ENCODE measurements at regions not wholly inside any gene's neighbourhood (a gene's known extent, or its start where the extent isn't known, plus 50 kb on each side); places are given as distances from the start of the nearest gene placed in this dataset.

- in situ Hi-C loops (cut with HindIII; ENCODE audit: low pct_unique_long_range_greater_than_20kb, low sequenced_read_pairs) (no loop called here), intact Hi-C loops (cut with micrococcal nuclease; ENCODE audit: unreplicated experiment) (no loop called here)
- TF ChIP-seq, protein P1, sequence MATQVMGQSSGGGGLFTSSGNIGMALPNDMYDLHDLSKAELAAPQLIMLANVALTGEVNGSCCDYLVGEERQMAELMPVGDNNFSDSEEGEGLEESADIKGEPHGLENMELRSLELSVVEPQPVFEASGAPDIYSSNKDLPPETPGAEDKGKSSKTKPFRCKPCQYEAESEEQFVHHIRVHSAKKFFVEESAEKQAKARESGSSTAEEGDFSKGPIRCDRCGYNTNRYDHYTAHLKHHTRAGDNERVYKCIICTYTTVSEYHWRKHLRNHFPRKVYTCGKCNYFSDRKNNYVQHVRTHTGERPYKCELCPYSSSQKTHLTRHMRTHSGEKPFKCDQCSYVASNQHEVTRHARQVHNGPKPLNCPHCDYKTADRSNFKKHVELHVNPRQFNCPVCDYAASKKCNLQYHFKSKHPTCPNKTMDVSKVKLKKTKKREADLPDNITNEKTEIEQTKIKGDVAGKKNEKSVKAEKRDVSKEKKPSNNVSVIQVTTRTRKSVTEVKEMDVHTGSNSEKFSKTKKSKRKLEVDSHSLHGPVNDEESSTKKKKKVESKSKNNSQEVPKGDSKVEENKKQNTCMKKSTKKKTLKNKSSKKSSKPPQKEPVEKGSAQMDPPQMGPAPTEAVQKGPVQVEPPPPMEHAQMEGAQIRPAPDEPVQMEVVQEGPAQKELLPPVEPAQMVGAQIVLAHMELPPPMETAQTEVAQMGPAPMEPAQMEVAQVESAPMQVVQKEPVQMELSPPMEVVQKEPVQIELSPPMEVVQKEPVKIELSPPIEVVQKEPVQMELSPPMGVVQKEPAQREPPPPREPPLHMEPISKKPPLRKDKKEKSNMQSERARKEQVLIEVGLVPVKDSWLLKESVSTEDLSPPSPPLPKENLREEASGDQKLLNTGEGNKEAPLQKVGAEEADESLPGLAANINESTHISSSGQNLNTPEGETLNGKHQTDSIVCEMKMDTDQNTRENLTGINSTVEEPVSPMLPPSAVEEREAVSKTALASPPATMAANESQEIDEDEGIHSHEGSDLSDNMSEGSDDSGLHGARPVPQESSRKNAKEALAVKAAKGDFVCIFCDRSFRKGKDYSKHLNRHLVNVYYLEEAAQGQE (IDR thresholded peaks at IDR 0.05; ENCODE audit: insufficient read depth in 1 of 2, low read depth in 2 of 2, low read length in 1 of 2): no peak
- no peak for TF ChIP-seq POLR2AphosphoS5 (IDR thresholded peaks at IDR 0.05; ENCODE audit: low read depth, low read length)
- TF ChIP-seq TCF7L2 (IDR thresholded peaks at IDR 0.05; ENCODE audit: low read depth, low read length): no peak
- TF ChIP-seq CTCF (IDR thresholded peaks at IDR 0.05): no peak
- no peak for TF ChIP-seq SIN3A (IDR thresholded peaks at IDR 0.05; ENCODE audit: borderline replicate concordance, insufficient read depth, low read depth, low read length)
- Histone ChIP-seq H3K4me1 (ENCODE audit: control insufficient read depth, insufficient read depth, low read length) (no peaks in the 10 kb centered on the region), H3K36me3 (ENCODE audit: control insufficient read depth, insufficient read depth, low read length) (no peaks in the 10 kb centered on the region), H3K27me3 (ENCODE audit: control insufficient read depth, insufficient read depth, low read length) (no peaks in the 10 kb centered on the region), H3K4me3 (ENCODE audit: low read depth in 2 of 2, low read length in 2 of 2) (no peak overlapping the region), H3K27ac (ENCODE audit: low read length) (no peak overlapping the region), H3K9me3 (ENCODE audit: control insufficient read depth, insufficient read depth, low read depth, low read length) (no peaks in the 10 kb centered on the region)
- no peak for DNase-seq (ENCODE audit: low read depth, low spot score)
- ATAC-seq: no peak
- ChIA-PET CTCF (no interaction called here), POLR2A (no interaction called here)
- no TSS peak for BruUV-seq (replicated peaks)
These were observed 558.7 kb upstream of the VSTM2A start for GRCh38 chr7:53983480-53983879.

GRCh38 chr7:53984776-53985175, 557.4 kb upstream of the VSTM2A start:
- POLR2A ChIA-PET: no interaction called here
- DNase-seq (ENCODE audit: low read depth, low spot score): no peak
- in situ Hi-C loops (cut with HindIII; ENCODE audit: low pct_unique_long_range_greater_than_20kb, low sequenced_read_pairs) (no loop called here), intact Hi-C loops (cut with micrococcal nuclease; ENCODE audit: unreplicated experiment) (no loop called here)
- H3K9me3 ChIP-seq (ENCODE audit: control insufficient read depth, insufficient read depth, low read depth, low read length): no peaks in the 10 kb centered on the region
- no peaks in the 10 kb centered on the region for H3K27me3 ChIP-seq (ENCODE audit: control insufficient read depth, insufficient read depth, low read length)
- CTCF ChIA-PET: no interaction called here
- no TSS peak for BruUV-seq (replicated peaks)
- no peak for ATAC-seq
- H3K4me1 ChIP-seq (ENCODE audit: control insufficient read depth, insufficient read depth, low read length): no peaks in the 10 kb centered on the region
- no peak overlapping the region for H3K4me3 ChIP-seq (ENCODE audit: low read depth in 2 of 2, low read length in 2 of 2)
- H3K36me3 ChIP-seq (ENCODE audit: control insufficient read depth, insufficient read depth, low read length): no peaks in the 10 kb centered on the region
- no peak overlapping the region for H3K27ac ChIP-seq (ENCODE audit: low read length)
- TF ChIP-seq POLR2AphosphoS5 (IDR thresholded peaks at IDR 0.05; ENCODE audit: low read depth, low read length) (no peak), CTCF (IDR thresholded peaks at IDR 0.05) (no peak), TCF7L2 (IDR thresholded peaks at IDR 0.05; ENCODE audit: low read depth, low read length) (no peak), SIN3A (IDR thresholded peaks at IDR 0.05; ENCODE audit: borderline replicate concordance, insufficient read depth, low read depth, low read length) (no peak)
- TF ChIP-seq, protein P1 (IDR thresholded peaks at IDR 0.05; ENCODE audit: insufficient read depth in 1 of 2, low read depth in 2 of 2, low read length in 1 of 2): no peak
